ENCODE measurements at regions not wholly inside any gene's neighbourhood (a gene's known extent, or its start where the extent isn't known, plus 50 kb on each side); places are given as distances from the start of the nearest gene placed in this dataset.

DNA sequence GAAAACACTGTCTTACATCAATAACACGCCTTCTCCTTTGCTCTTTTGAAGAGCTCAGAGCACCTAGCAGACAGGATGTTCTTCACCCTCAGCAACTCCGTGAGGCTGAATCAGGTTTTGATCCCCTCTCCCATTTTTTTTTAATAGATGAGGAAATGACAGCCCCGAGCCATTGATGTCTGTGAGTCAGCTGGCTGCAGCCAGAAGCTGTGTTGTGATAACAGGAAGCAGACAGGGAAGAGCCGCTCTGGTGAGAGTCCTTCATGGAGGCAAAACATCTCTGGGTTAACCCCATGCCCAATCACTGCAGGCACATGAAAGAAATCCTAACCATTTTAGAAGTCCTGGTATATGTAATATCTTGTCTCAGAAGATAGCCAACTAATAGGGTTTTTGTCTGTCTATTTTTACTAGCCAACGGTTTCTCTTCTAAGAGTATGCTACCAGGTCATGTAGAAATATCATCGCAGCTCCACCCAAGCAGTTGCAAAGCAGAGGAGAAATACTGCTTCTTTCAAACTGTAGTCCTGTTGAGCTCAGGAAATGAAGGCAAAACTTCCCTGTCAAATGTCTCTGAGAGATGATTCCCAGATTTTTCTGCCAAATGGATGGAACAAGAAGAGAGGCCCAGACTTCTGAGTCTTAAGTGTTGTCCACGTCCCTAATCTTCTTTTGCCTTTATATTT, 568.9 kb downstream of the CCDC171 start:
- peaks cover 8 to 11% of the 10 kb centered on the region in 2 experiments for H3K4me1 Mint-ChIP-seq
- H2AK5ac ChIP-seq (ENCODE audit: insufficient read length, low read length), result no peak overlapping the region
- H2BK15ac ChIP-seq (ENCODE audit: low read depth, low read length), result no peak overlapping the region
- no peaks in the 10 kb centered on the region for H3K23me2 ChIP-seq (ENCODE audit: insufficient read length, low read depth, low read length, poor library complexity, severe bottlenecking)
- WGBS (ENCODE audit: extremely low coverage, insufficient read length, low lambda C conversion rate), result no CpG with 5 or more reads among the region's 7 CpGs
- H3K27me3 ChIP-seq (ENCODE audit: insufficient read depth, low read length), result no peaks in the 10 kb centered on the region
- no peaks in the 10 kb centered on the region for H3K27me3 Mint-ChIP-seq (ENCODE audit: low read depth)
- DNase-seq, result no peak
- no peak overlapping the region for H3K4me2 ChIP-seq (ENCODE audit: insufficient read depth, insufficient read length, low read length)
- no peaks in the 10 kb centered on the region for H4K20me1 ChIP-seq (ENCODE audit: control insufficient read depth, insufficient read depth, insufficient read length)
- H3T11ph ChIP-seq (ENCODE audit: low read length), result no peak overlapping the region
- TF ChIP-seq, protein P1, sequence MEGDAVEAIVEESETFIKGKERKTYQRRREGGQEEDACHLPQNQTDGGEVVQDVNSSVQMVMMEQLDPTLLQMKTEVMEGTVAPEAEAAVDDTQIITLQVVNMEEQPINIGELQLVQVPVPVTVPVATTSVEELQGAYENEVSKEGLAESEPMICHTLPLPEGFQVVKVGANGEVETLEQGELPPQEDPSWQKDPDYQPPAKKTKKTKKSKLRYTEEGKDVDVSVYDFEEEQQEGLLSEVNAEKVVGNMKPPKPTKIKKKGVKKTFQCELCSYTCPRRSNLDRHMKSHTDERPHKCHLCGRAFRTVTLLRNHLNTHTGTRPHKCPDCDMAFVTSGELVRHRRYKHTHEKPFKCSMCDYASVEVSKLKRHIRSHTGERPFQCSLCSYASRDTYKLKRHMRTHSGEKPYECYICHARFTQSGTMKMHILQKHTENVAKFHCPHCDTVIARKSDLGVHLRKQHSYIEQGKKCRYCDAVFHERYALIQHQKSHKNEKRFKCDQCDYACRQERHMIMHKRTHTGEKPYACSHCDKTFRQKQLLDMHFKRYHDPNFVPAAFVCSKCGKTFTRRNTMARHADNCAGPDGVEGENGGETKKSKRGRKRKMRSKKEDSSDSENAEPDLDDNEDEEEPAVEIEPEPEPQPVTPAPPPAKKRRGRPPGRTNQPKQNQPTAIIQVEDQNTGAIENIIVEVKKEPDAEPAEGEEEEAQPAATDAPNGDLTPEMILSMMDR (conservative IDR thresholded peaks at IDR 0.05), result no peak
- H2BK5ac ChIP-seq (ENCODE audit: insufficient read length, low read length), result no peak overlapping the region
- H3K56ac ChIP-seq (ENCODE audit: insufficient read length, low read depth, low read length), result no peak overlapping the region
- no peak overlapping the region for H2BK12ac ChIP-seq (ENCODE audit: insufficient read length, low read depth, low read length)
- H3K9me3 Mint-ChIP-seq, result no peaks in the 10 kb centered on the region; a peak in 1 of 5 replicates
- H2BK20ac ChIP-seq (ENCODE audit: low read depth, low read length, poor library complexity, severe bottlenecking), result no peak overlapping the region
- no peak overlapping the region for H3K4me3 Mint-ChIP-seq
- no peak overlapping the region for H3K18ac ChIP-seq (ENCODE audit: insufficient read length, low read depth, low read length)
- no peak overlapping the region for H3K4ac ChIP-seq (ENCODE audit: low read depth, low read length)
- no peak overlapping the region for H4K8ac ChIP-seq (replicated peaks; ENCODE audit: insufficient read length, low read depth, low read length)
- H4K91ac ChIP-seq (ENCODE audit: insufficient read length, low read depth, low read length), result no peak overlapping the region
- no peak overlapping the region for H3K23ac ChIP-seq (ENCODE audit: insufficient read length, low read depth, low read length)
- H3K79me2 ChIP-seq (ENCODE audit: insufficient read depth, low read length), result no peaks in the 10 kb centered on the region
- no peaks in the 10 kb centered on the region; the same call in 1 of the 2 replicates for H3K4me1 ChIP-seq (ENCODE audit: insufficient read depth, low read length)
- no peak overlapping the region for H2BK120ac ChIP-seq (ENCODE audit: low read depth, low read length, poor library complexity, severe bottlenecking)
- H3K9ac ChIP-seq (ENCODE audit: extremely low read depth, insufficient read length, low read length), result no peak overlapping the region
- H3K27ac Mint-ChIP-seq, result no peak overlapping the region
- H3K9me3 ChIP-seq (ENCODE audit: control insufficient read depth, low read depth, low read length), result no peaks in the 10 kb centered on the region
- no peaks in the 10 kb centered on the region; a peak in 1 of 7 replicates for H3K36me3 Mint-ChIP-seq (ENCODE audit: insufficient read depth in 1 of 3, low read depth in 3 of 3)
- H3K27ac ChIP-seq (ENCODE audit: insufficient read length, low read depth, low read length), result no peak overlapping the region
- no peak overlapping the region for H3K14ac ChIP-seq (ENCODE audit: insufficient read depth, low read length)
- H4K5ac ChIP-seq (ENCODE audit: insufficient read length, low read depth, low read length), result no peak overlapping the region
- H3K79me1 ChIP-seq (ENCODE audit: insufficient read depth, low read depth, low read length, poor library complexity, severe bottlenecking), result no peaks in the 10 kb centered on the region
- no peak overlapping the region for H2AFZ ChIP-seq (ENCODE audit: low read length)
